Stimulated activated CD4-positive, alpha-beta T cell treated with anti-CD3 and anti-CD28 coated beads, Interleukin-15, amount 100 ng/mL, for 24 hours (primary cell): ENCODE measurements at regions not wholly inside any gene's neighbourhood (a gene's known extent, or its start where the extent isn't known, plus 50 kb on each side); places are given as distances from the start of the nearest gene placed in this dataset.

ENCODE experiments used
- DNase-seq: peaks from one replicate; pipeline ENCODE4 v3.0.0-alpha.2; 2020

GRCh38 chr2:120958623-120959366 lies 223.1 kb downstream of the GLI2 start:
- peak; percentile 7 for DNase-seq

DNA sequence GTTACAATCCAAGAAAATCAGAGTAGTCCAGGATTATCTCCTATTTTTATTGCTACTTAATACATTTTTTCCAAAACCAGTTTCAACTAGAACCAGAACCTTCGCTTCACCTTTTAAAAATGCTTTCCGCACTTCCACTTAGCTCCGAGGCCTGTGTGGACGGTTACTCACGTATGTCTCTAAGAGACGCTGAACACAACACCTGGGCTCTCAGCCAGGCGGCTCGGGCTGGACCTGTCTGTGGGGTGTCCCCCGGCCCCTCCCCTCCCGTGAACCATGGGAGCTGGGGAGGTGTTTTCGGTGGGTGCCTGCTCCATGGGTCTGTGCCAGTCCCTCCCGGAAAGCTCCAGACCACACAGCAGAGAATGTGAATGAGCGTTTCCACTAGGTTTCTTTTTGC lies 223.8 kb downstream of the GLI2 start:
- DNase-seq: no peak

DNA sequence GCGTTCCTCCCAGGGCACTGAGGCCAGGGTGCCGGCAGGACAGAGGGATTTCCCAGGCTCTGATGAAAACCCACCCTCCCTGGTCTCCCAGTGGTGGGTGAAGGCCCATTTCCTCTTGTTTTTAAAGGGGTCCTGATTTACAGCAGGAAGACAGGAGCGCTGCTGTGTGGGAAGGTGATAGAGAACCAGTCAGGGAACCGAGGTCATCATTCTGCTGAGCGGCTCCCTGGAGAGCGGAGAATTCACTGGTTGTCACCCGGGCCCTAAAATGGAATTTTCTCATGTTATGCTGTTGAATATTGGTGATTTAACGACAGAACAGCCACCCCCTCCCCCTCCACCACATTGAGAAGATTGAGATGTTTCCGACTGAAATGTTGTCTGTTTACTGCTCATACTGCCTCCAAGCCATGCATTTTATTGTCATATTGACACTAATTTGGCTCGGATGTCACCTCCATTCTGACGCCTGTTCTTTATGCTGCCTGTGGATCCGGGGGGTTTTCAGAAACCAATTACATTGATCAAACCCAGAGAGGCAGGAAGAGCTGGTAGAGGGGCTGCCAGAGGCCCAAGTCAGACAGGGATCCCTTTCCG lies 225.2 kb downstream of the GLI2 start:
- no peak for DNase-seq

DNA sequence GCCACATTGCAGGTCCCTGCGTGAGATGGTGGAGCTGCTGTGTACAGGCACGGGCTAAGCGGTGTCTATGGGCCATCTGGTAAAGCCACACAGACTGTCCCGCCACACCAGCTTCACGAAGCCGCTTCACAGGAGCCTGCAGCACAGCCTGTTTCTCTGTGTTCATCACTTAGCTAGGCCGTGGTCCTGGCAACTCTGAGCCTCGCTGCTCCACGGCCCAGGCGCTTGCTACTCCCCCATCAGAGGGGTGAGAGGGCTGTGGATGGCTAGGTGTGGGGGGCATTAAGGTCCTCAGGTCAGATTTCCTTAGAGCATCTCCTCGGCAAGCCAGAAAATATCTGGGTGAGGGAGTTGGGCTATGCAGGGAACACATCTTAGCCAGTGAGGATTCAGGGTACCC lies 225.7 kb downstream of the GLI2 start:
- DNase-seq: no peak

- DNase-seq: no peak
Observed at GRCh38 chr2:120963997-120964705, 228.5 kb downstream of the GLI2 start.

DNA sequence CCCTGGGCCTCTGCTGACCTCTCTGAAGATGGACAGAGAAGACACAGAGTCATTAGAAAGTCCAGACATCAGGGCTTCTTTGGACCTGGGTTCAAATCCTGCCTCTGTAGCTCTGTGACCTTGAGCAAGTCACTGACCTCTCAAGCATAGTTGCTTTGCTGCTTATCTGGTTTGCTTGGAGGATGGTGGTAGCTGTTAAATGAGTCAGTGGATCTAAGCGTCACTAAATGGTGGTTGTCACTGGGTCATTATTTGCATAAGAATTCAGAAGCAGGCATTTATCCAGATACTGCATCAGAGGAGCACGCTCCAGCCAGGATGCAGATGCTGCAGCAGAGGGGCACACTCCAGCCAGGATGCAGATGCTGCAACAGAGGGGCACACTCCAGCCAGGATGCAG lies 229.2 kb downstream of the GLI2 start:
- no peak for DNase-seq

- DNase-seq: no peak
Observed at GRCh38 chr2:120966510-120967254, 231.0 kb downstream of the GLI2 start.

GRCh38 chr2:120968307-120969015 lies 232.8 kb downstream of the GLI2 start:
- no peak for DNase-seq

DNA sequence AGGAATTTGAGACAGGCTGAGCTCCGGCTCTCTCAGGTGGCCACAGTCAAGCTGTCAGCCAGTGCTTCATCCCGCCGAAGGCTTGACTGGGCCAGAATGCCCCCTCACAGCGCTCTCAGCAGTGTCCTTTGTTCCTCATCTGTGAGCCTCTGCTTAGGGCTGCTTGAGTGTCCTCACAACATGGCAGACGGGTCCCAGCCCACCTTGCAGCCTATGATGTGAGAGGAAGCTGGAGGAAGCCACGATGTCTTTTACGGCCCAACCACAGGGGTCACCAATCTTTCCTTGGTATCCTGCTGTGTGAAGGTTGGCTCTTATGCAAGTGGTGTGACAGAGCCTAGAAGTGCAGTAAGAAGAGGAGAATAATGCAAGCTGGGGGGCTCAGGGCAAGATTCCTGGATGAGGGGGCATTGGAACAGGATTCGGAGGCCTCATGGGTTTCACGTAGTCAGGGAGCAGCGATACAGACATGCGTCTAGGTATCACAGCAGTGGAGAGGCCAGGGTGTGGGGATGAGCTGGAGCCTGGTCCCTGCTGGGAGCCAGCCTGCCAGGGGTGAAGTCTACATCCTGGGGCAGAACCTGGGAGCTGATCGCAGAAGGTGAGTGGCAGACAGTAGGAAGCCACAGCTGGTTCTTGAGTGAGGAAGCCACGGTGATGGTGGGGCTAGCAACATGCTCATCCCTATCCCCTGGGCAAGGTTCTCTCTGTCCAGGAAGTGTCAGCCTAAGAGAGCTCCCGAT lies 234.1 kb downstream of the GLI2 start:
- DNase-seq: no peak

DNA sequence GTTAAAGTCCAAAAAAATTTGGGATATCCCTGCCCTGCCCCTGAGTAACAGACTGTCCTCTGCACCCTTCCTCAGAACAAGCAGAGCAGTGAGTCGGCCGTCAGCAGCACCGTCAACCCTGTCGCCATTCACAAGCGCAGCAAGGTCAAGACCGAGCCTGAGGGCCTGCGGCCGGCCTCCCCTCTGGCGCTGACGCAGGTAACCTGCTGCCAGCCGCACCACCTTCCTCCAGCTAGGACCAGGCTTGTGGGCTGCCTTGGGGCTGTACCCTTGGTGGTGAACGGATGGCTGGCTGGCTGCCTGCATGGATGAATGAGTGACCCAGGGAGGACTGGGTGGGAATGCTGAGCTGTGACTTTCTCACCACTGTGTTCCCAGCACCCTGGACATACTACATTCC lies 236.2 kb downstream of the GLI2 start:
- no peak for DNase-seq

- no peak for DNase-seq
Observed at GRCh38 chr2:120972286-120972685, 236.6 kb downstream of the GLI2 start.

- no peak for DNase-seq
Observed at GRCh38 chr2:120973196-120973595, 237.5 kb downstream of the GLI2 start.

- no peak for DNase-seq
Observed at GRCh38 chr2:120974950-120975349, 239.3 kb downstream of the GLI2 start.

- DNase-seq: no peak
Observed at GRCh38 chr2:120976501-120977307, 241.0 kb downstream of the GLI2 start.

GRCh38 chr2:120977582-120978358 lies 242.1 kb downstream of the GLI2 start:
- DNase-seq: no peak

DNA sequence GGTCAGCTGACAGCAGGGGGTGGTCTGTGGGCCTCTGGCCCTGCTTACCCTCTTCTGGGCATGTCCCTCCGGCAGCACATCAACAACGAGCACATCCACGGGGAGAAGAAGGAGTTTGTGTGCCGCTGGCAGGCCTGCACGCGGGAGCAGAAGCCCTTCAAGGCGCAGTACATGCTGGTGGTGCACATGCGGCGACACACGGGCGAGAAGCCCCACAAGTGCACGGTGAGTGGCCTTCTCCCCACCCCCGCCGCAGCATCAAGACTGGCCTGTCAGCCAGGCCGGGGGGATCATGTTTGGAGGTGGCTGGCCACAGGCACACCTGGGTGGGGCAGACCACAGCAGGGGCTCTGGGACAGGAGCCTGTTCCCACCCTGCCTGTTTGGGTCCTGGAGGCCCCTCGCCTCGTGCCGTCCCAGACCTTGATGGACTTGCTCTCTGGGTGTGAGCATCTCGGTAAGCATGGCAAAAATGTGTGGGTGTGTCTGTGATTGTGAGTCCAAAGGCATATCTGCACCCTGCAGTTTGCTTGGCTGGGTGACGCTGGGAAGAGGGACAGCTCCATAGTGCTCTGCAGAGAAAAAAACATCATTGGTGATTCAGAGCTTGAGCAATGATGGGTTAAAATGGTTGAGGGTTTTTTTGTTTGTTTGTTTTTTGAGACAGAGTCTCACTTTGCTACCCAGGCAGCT lies 242.8 kb downstream of the GLI2 start:
- DNase-seq: no peak

GRCh38 chr2:120979398-120979797 lies 243.7 kb downstream of the GLI2 start:
- DNase-seq: no peak

GRCh38 chr2:120979921-120980320 lies 244.3 kb downstream of the GLI2 start:
- DNase-seq: no peak

DNA sequence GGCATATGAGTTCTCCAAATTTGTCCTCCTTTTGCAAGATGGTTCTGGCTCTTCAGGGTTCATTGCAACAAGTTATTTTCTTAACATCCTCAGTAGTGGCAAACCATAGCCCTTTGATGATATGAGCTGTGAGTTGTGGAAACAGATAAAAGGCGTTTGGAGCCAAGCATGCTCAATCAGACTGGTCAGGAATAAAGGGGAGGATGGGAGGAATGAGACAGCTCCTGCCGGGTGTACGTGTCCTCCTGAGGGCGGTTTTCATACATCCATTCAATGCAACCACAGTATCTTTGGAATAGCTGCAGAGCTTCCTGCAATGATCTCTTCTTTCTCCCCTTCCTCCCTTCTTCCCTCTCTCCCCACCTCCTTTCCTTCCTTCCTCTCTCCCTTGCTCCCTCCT lies 245.8 kb downstream of the GLI2 start:
- DNase-seq: no peak

DNA sequence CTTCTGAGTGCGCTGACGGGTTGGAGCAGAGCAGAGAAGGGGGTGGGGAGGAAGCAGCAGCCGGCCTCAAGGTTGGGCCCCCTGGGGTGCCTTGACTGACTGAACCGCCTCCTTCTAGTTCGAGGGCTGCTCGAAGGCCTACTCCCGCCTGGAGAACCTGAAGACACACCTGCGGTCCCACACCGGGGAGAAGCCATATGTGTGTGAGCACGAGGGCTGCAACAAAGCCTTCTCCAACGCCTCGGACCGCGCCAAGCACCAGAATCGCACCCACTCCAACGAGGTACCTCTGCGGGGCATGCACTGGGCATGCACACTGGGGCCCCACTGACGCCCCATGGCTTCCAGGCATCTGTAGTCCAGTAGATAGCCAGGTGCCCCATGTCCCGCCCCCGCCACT lies 246.9 kb downstream of the GLI2 start:
- no peak for DNase-seq
